ENCODE measurements at regions not wholly inside any gene's neighbourhood (a gene's known extent, or its start where the extent isn't known, plus 50 kb on each side); places are given as distances from the start of the nearest gene placed in this dataset.

DNA sequence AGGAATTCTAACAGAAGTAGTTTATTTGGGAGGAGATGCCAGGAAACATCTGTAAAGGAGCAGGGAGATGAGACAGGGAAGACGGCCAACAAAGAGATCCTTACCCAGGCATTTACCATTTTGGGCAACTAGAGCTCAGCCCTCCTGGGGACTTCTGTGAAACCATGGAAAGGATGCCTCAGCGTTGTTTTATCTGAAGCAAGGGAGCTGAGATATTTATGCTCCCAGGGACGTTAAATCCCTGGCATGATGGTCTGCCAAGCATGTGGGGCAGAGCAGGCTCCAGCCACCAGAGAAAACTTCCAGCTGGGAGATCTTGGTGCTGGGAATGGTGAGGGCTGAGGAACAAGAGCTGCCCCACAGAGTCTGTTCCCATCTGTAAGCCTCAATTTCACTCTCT, 114.8 kb upstream of the FOXF1 start:
- DNase-seq = no peak

DNA sequence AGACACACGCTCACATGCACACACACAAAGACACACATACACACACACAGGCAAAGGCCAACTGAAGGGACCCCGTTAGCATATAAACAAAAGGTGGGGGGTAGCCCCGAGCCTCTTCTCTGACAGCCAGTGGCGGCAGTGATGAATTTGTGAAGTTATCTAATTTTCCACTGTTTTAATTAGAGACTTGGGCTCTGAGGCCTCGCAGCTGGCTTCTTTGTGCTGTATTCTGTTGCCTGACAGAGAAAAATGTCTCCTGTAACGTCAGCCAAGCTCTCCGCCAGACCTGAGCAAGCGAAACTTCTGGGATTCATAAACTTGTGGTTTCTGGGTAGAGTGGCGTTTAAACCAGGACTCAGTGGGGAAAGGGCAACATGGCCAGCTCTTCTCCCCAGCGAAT, 113.9 kb upstream of the FOXF1 start:
- no peak for DNase-seq

DNA sequence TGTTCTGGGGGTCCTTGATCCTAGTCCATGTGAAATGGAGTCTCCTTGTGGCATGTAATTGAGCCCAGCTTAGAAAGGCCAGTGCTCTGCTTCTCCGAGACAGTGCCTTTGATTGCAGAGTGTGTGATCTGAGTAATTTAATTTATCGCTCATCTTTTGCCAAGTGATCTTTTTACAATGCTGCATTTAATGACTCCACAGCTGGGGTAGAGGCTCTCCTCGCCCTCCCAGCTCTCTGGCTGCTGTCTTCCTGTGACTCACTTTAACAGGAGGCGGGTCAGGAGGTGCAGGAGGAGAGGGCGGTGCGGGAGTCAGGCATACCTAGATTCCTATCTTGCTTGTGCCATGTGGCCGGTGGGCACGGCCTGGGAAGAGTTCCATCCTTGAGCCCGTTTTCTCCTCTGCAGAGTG, 113.4 kb upstream of the FOXF1 start:
- DNase-seq = no peak

DNA sequence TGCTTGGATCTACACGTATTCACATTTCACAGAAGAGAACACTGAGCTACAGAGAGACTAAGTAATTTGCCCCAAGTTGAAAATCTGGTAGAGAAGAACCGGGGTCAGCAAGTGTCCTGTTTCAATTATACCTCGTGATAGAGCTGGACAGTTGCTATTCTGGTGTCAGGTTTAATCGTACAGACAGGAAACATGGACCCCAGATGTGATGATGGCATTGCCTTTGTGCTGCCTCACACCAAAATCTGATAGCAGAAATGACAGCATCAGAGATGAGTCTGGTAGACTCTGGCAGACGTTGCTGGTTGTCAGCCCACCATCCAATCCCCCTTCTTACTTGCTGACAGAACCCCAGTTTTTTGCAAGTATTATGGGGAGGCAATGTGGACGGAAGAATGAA, 112.1 kb upstream of the FOXF1 start:
- no peak for DNase-seq

DNA sequence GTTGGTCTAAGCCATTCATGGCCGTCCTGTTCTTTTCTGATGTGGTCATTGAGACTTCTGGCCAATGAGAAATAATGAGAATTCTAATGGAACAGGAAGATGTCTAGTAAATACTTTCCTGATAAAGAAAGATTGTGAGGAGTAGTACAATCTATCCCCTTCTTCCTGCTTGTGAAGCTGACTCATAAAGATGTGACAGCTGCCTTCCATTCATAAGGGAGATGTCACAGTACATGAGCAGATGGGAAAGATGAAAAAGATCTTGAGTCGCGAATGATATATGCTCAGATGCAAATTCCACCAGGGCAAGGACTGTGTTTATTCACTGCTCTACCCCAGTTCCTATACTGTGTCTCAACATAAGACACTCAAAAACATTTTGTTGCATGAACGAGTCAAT, 111.7 kb upstream of the FOXF1 start:
- no peak for DNase-seq

DNA sequence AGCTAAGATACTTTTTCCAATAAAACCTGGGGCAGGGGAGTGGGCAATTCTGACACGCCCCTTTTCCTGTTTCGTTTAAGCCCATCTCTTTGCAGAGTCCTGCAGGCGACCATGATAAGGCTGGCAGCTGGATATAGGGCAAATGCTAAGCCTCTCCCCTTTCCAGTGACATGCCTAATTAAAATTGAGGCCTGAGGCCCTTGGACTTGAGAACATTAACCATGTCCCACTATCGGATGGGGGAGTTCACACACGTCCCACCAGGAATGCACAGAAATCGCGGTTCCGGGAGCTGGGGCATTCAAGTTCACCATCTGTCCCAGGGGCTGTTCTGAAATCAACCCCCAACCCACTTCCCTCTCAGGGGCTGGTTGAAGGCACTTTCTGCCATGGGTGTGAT, 109.2 kb upstream of the FOXF1 start:
- DNase-seq = no peak

DNA sequence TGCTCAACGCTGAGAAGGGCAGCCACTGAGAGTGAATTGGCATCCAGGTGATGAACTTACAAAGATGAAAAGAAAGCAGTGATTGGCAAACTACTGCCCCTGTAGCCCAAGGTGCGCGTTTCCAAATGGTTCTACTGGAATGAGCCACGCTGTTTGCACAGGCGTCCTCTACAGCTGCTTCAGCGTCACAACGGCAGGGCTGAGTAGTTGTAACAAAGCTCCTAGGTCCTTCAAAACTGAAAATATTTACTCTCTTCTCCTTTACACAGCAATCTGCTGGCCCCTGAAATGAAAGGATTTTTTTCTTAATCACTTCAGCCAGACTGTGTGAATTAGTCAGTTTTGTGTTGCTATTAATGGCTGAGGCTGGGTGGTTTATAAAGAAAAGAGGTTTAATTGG, 107.2 kb upstream of the FOXF1 start:
- no peak for DNase-seq

DNA sequence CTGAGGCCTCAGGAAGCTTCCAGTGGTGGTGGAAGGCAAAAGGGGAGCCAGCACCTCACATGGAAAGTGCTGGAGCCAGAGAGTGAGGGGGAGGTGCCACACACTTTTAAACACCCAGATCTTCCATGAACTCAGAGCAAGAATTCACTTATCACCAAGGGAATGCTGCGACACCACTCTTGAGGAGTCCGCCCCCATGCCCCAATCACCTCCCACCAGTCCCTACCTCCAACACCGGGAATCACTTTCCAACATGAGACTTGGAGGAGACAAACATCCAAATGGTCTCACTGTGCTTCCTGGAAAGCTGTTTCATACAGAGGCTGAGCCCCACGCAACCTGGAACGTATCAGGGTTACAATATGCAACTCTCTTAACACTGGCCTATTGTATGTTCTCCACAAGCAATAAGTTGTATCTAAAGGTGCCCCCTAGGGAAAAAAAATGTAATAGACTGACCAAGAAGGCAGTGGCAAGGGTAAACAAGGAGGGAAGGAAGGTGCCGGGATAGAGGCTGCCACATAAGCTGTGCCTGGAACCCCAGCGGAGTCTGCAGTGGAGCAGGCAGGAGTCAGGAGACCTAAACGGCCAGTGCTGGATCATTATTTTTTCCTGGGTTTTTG, 106.7 kb upstream of the FOXF1 start:
- no peak for DNase-seq

DNA sequence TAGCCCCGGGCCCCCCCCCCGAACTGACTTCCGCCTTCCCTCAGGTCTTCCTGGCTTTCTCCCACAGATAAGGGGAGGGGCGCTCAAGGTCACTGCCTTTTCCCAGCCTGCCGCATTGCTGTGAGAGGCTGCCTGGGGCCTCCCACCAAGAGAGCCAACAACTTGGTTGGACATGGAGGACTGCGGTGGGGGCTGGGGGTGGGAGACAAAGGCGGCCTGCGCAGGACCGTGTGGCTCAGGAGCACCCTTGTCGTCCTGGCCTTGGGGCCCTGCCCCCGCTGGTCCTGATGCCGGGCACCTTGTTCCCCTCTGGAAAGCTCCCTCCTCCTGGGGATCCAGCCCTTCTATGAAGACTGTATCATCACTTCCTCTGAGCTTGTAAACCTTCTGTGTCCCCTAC, 105.6 kb upstream of the FOXF1 start:
- no peak for DNase-seq

DNA sequence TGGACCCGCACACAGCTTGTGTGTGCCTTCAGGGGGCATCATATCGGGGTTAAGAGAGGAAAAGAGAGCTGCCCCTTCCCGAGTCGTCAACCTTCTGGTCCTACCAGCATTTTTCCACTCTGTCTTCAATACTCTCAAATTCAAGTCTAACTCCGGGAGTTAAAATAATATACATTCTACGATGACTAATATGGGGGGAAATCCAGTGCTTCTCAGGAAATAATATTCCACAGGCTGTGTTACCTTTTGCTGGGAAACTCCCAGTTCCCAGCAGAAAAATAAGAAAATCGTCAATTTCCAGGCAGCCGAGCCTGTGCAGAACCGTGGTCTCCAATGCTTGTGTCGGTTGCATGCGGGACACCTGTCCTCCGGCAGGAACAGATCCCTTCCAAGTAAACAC, 105.0 kb upstream of the FOXF1 start:
- no peak for DNase-seq

DNA sequence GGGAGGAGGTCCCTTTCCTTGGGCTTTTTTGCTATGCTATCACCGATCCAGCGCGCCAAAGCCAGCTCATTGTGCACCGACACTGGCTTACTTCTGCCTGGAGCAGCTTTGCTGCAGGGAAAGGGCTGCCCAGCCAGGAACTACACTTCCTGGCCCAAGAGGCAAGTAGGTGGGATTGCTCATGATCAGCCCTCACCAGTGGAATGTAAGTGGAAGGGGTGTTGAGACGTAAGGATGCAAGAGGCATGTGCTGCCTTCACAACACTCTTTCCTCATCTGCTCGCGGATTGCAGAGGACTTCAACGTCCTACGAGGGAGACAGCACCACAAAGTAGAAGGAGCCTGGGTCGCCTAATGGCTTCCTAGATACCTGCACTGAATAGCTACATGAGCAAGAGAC, 104.3 kb upstream of the FOXF1 start:
- no peak for DNase-seq

DNA sequence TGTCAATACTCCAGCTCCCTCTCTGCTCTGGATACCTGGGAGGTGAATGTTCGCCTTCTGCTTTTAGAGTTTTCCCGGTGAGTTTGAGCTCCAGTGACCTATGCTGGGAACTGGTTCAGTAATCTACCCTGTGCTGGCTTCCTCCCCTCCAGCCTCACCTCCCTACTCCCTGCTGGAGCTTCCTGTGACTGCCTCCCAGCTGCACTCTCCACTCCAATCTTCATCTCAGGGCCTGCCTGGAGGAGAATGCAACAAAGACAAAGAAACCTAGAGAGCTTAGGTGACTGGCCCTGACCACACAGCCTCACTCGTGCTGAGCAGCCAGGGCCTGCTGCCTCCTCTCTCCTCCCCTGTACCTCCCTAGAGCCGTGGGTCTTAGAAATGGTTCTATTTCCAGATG, 101.6 kb upstream of the FOXF1 start:
- no peak for DNase-seq

DNA sequence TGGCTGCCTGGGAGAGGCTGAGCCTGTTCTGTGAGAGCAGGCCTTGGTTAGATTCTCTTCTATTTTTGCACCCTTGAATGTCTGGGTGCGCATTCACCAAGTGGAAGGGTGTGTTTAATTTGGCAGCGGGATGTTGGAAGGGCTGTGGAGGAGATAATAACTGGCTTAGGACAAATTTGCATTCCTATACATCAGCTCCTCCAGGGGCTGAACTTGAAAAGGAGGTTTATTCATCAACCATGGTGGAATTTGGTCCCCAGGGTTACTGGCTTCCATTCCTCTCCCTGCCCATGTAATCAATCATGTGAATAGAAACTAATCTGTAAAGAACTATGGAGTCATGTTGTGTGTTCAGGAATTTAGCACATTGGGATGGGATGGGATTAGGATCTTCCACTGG, 100.2 kb upstream of the FOXF1 start:
- DNase-seq = no peak

DNA sequence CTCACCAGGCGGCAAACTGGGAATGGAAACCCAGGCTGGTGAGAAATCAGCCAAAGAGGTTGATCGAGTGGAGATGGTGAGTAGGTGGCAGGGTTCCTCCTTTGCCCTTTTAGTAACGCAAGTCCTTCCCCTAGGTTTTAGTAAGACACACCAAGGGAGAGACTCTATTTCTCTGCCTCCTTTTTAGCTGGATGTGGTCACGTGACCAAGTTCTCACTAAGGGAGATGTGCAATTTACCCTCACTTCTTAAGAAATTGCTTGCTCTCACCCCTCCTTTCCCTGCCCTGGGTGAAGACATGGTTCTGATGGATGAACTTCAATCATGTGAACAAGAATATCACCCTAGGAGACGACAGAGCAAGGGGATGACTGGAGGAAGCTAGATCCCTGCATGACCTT, 99.8 kb upstream of the FOXF1 start:
- no peak for DNase-seq

DNA sequence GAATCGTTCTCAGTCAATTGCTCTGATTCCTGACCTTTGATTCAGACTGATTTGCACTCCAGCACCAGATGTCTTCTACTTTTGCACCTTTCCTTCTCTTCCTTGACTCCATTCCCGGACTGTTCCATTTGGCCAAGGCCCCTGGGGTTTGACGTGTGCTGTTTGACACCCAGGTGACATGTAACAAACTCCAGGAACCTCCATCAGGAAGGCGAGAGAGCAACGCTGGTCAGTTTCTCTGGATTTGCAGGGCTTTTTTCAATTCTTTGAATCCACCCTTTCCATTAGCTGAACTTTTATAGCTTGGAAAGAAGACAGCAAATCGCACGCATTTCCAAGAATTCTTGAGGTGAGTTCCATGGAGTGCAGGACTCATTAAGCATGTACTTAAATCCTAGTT, 98.4 kb upstream of the FOXF1 start:
- DNase-seq = no peak

DNA sequence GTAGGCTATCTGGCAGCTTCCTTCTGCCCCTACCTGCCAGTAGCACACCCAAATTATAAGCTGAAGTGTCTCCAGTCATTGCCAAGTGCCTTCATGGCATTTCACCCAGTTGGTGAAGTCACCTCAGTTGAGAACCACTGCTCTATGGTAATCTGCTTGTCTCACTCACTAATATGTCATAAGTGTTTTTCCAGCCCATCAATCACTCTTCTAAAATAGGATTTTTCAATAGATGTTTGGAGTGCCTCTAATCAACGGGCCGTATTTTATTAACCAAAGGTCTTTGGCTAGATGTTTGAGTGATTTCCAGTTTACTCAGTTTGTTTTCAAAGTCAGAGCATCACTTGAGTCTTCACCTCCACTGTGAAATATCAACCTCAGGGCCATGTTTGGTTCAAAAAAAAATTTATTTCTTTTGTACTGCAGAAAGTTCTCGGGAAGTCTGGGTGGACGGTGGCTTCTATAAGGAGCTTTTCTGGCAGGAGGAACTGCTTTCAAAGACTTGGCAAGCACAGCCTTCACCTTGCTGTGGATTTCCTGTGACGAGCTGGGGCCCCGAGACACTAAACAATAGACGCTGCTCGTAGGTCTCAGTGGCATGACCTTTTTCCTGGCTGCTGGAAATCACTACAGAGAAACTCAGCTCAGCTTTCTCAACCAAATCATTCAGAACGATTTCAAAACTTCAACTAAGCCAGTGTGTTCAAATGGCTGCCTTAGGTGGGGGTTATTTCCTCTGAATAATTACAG, 95.2 kb upstream of the FOXF1 start:
- no peak for DNase-seq

DNA sequence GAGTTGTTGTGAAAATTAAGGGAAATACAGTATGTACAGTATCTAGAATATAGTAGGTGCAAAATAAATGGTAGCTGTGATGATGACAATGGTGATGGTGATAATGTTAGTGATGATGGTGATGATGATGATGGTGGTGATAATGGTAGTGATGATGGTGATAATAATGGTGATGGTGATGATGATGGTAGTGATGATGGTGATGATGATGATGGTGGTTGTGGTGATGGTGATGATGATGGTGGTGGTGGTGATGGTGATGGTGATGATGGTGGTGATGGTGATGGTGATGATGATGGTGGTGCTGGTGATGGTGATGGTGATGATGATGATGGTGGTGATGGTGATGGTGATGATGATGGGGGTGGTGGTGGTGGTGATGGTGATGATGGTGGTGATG, 91.3 kb upstream of the FOXF1 start:
- no peak for DNase-seq

DNA sequence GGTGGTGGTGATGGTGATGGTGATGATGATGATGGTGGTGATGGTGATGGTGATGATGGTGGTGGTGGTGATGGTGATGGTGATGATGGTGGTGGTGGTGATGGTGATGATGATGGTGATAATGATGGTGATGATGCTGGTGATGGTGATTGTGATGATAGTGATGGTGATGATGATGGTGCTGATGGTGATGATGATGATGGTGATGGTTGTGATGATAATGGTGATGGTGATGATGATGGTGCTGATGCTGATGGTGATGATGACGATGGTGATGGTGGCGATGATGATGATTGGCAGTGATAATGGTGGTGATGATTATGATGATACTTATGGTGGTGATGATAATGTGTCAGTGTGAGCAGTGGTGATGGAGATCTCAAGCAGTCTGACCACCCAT, 90.8 kb upstream of the FOXF1 start:
- no peak for DNase-seq

DNA sequence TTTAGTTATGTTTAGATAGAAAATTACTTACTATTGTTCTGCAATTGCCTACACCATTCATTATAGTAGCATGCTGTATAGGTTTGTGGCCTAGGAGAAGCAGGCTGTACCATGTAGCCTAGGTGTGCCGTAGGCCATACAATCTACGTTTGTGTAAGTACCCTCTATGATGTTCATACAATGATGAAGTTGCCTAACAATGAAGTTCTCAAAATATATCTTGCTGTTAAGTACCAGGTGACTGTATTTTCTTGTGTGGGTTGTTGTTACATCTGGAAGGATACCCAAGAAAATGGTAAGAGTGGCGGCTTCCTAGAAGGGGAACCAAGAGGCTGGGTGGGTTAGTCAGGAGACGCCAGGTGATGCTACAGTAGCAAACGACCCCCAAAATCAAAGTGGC, 88.3 kb upstream of the FOXF1 start:
- DNase-seq = no peak

DNA sequence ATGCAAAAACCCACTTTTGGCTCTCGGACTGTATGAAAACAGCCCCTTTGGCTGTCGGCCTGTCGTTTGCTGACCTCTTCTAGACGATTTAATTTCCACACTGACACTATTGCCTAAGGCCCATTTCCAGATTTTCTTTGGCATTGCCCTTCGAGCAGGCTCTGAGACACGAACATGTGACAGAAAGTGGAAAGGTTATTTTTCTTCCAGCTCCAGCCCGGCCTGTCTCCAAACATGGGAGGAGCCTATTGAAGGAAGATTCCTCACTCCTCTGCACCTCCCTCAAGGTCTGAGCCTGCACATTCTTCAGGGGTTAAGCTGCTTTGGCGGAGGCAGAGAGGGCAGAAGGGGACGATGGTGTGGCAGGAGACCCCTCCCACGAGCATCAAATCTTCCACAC, 85.9 kb upstream of the FOXF1 start:
- no peak for DNase-seq

DNA sequence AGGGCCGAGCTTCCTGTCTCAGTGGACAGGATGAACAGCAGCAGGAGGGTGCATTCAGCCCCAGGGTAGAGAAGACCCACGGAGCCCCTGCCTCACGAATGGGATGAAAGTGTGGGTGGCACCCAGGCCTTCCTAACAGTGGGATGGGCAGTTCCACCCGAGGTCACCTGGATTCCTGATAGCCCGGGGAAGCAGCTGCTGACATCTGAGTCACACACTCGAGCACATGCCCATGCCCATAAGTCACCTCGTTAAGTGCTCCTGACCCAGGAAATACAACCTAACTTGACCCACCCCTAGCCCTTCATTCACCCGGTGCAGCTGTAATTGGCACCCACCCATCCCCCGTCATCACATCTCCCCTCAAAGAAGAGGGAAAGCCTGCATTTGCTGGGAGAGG, 85.3 kb upstream of the FOXF1 start:
- no peak for DNase-seq

DNA sequence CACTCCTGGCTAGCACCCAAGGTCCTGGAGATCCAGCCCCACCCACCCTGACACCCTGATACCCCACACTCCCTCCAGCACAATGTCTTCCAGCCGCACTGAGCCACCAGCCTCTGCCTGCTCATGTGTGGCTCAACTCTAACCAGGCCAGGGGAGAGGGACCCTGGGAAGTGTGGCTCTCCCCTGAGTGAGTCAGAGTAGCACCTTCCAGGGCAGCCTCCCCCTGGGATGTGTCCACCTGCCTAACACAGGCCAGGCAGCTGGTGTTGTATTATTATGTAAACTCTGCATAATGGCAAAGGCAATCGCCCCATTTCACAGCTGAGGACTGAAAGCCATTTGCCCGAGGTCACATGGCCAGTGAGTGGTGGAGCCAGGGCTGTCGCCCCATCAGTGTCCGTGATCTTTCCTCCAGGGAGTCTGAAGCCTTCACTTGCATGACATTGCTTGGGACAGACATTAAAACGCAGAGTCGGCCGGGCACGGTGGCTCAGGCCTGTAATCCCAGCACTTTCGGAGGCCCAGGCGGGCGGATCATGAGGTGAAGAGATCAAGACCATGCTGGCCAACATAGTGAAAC, 84.2 kb upstream of the FOXF1 start:
- no peak for DNase-seq

DNA sequence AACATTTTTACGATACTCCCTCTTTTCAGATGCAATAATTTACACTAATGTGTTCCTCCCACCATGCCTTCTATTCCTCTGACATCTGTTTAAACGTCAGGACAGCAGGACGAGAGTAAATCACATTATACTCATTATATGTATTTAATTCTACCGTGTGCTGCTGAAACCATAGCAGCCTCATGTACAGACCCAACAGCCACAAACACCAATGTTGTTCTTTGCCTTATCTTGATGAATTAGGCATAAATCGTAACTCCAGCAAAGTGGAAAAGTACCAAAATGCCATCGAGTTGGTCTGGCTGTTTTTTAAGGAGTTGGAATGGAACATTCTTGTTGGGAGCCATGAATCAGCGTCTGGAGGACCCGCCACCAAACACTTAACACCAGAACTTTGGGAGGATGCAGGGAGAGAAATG, 82.9 kb upstream of the FOXF1 start:
- DNase-seq = no peak

DNA sequence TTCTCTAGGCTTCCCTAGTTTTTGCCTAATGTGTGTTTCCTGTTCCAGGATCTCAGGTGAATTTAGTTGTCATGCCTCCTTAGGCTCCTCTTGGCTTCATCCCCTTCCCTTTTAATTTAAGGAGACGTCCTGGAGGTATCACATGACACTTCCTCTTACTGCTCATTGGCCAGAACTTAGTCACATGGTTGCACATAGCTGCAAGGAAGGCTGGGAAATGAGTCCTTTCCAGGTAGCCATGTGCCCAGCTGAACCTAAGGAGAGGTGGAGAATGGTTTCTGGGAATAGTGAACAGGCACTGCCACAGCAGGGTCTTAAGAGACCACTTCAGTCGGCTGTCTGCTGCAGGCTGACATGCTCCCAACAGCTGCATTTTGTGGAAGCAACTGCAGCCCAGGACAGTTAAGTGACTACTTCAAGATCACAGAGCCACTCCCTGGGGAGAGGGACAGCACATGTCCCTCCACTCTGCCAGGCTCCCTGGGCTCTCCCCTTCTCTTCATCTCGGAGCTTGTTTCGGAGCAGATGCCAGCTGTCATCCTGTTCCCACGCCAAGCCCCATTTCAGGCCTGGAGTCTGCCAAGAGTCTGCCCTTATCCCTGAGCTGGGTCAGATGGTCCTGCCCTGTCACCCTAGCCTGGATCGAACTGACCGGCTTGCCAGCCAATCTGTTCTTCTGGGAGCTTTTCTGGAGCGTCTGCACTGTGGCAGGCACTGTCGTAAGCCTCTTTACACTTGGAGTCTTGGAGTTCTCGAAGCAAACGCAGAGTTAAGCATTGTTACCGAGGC, 81.4 kb upstream of the FOXF1 start:
- no peak for DNase-seq

All from activated T-cell treated with anti-CD3 and anti-CD28 coated beads, Interleukin-2, amount 50 U/mL, for 1 hour (primary cell).